Suprapubic skin (tissue), 4 donors: ENCODE measurements at regions not wholly inside any gene's neighbourhood (a gene's known extent, or its start where the extent isn't known, plus 50 kb on each side); places are given as distances from the start of the nearest gene placed in this dataset.

ENCODE experiments used
- DNase-seq, 2 donors: peaks; one replicate each; pipeline ENCODE4 v3.0.0-alpha.2; 2019; ENCODE audit warnings: low spot score in 2 of 2
- H3K27ac ChIP-seq: fragments of 200-600 bp; sonication (generic); one replicate; pipeline ENCODE4 v1.5.1; 2019
- H3K27me3 ChIP-seq: fragments of 200-600 bp; sonication (generic); one replicate; pipeline ENCODE4 v1.5.1; 2019
- H3K36me3 ChIP-seq: fragments of 200-600 bp; sonication (generic); one replicate; pipeline ENCODE4 v1.5.1; 2019
- H3K4me1 ChIP-seq: fragments of 200-600 bp; sonication (generic); one replicate; pipeline ENCODE4 v1.5.1; 2019
- H3K4me3 ChIP-seq: fragments of 200-600 bp; sonication (generic); one replicate; pipeline ENCODE4 v1.5.1; 2019; ENCODE audit warnings: mild to moderate bottlenecking
- H3K9me3 ChIP-seq: fragments of 200-600 bp; sonication (generic); one replicate; pipeline ENCODE4 v1.5.1; 2019
- EP300 ChIP-seq: sonication (generic); formaldehyde crosslinking; IDR thresholded peaks from one replicate; pipeline ENCODE4 v1.6.1; 2017; ENCODE audit warnings: antibody characterized with exemption
- POLR2A ChIP-seq, 2 donors: fragments of 450-650 bp; IDR thresholded peaks; one replicate each; pipeline ENCODE4 v1.6.1; 2017; ENCODE audit warnings: antibody characterized with exemption in 2 of 2, mild to moderate bottlenecking in 2 of 2, moderate library complexity in 2 of 2
- POLR2AphosphoS5 ChIP-seq, 3 donors: sonication (generic); formaldehyde crosslinking; IDR thresholded peaks; one replicate each; pipeline ENCODE4 v1.6.1; 2017; ENCODE audit warnings: antibody characterized with exemption in 3 of 3
- WGBS: methylation state at CpG from one replicate; pipeline ENCODE4 v1.1.5; 2018; 5-methylcytosine and 5-hydroxymethylcytosine counted together
- TF ChIP-seq, protein P1 (sequence below), 2 donors: fragments of 200-600 bp in 1 of 2; fragments of 450-650 bp in 1 of 2; sonication (generic) in 1 of 2; IDR thresholded peaks; one replicate each; pipeline ENCODE4 v1.5.1; 2016 to 2019; ENCODE audit warnings: antibody characterized with exemption in 2 of 2, mild to moderate bottlenecking in 1 of 2, moderate library complexity in 1 of 2

DNA sequence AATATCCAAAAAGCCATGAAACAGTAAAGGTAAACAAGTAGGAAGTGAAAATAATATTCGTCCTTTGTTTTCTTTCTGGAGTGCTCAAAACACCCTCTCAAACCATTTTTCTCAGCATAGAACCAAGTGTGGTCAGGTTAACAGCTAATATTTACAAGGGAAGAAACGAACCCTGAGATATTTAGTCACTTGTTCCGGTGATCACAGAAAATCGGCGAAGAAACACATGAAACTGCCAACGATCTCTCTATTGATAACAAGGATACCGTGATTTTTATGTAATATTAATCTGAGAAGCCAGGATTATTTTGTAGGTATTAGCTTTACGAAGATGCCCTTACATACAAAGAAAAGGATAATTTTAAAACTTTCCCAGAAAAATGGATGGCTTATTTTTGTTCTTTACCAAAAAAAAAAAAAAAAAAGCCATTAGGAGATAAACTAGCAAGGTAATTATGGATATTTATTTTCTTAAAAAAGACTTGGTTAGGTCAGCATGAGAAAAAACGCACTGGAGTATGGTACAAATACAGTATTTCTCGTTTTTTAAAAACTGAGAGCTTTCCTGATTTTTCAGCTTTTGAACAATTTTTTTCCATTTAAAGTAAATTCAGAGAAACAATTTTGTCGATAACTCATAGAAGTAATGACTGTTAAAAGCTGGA lies 107.3 kb upstream of the HNRNPU start:
- TF ChIP-seq, protein P1, sequence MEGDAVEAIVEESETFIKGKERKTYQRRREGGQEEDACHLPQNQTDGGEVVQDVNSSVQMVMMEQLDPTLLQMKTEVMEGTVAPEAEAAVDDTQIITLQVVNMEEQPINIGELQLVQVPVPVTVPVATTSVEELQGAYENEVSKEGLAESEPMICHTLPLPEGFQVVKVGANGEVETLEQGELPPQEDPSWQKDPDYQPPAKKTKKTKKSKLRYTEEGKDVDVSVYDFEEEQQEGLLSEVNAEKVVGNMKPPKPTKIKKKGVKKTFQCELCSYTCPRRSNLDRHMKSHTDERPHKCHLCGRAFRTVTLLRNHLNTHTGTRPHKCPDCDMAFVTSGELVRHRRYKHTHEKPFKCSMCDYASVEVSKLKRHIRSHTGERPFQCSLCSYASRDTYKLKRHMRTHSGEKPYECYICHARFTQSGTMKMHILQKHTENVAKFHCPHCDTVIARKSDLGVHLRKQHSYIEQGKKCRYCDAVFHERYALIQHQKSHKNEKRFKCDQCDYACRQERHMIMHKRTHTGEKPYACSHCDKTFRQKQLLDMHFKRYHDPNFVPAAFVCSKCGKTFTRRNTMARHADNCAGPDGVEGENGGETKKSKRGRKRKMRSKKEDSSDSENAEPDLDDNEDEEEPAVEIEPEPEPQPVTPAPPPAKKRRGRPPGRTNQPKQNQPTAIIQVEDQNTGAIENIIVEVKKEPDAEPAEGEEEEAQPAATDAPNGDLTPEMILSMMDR (IDR thresholded peaks at IDR 0.05) = no peak
- no peak for TF ChIP-seq POLR2AphosphoS5 (IDR thresholded peaks at IDR 0.05)
- no peak for TF ChIP-seq POLR2A (IDR thresholded peaks at IDR 0.05)
- TF ChIP-seq EP300 = no peak

DNA sequence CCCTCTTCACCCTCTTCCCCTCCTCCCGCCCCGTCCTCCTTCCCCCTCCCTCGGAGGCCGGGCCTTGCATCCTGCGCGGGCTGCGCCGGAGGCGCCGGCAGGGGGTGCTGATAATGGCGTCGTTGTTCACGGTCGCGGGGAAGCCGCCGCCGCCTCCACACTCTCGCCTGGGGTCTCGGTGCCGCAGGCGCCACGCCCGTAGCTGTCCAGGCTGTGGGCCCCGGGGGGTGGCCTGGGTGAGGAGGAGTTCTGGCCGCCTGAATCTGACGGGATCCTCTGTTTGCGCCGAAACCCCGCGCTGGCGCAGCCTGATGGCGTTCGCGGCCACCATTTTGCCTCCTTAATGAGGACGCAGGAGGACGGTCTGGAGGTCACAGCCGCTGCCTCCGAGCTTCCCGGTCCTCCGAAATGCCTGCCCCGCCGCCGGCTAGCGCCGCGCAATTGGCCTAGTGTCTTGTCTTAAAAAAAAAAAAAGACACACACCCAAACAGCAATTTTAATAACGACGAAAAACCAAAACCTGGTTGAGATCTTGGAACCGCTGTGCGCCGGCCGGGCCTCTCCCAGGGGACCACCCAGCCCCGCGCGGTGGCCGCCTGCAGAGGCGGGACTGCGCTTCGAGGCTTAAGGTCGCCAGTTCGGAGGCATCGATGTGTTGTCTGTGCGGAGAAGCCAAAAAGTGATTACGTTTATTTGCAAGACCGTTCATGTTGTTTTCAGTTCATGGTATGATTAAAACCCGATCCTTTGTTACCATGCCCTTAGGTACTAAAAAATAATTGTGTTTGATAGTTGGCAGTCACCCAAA lies 106.6 kb upstream of the HNRNPU start:
- TF ChIP-seq, protein P1 (IDR thresholded peaks at IDR 0.05) = peak in 1 of 2 donors; percentile 52
- no peak for TF ChIP-seq EP300
- peak in 1 of 2 donors; percentile 78 for TF ChIP-seq POLR2A (IDR thresholded peaks at IDR 0.05)
- TF ChIP-seq POLR2AphosphoS5 (IDR thresholded peaks at IDR 0.05) = peak in 2 of 3 donors; percentile 88 to 92
- under 1% methylated on average over 41 of the region's 67 CpGs for WGBS
- peak; percentile 96 for DNase-seq
- peak overlapping the region; percentile 84 for H3K4me3 ChIP-seq
- H3K4me1 ChIP-seq = peaks cover 13% of the 10 kb centered on the region
- no peaks in the 10 kb centered on the region for H3K36me3 ChIP-seq
- no peaks in the 10 kb centered on the region for H3K27me3 ChIP-seq
- no peaks in the 10 kb centered on the region for H3K9me3 ChIP-seq
- peak overlapping the region; percentile 99 for H3K27ac ChIP-seq

More for the DNA sequence above, 107.3 kb upstream of the HNRNPU start:
- no peak for DNase-seq
- H3K4me3 ChIP-seq = peak overlapping the region; percentile 84
- 18% methylated on average over 11 of the region's 11 CpGs for WGBS
- no peaks in the 10 kb centered on the region for H3K27me3 ChIP-seq
- H3K27ac ChIP-seq = peak overlapping the region; percentile 99
- no peaks in the 10 kb centered on the region for H3K36me3 ChIP-seq
- H3K9me3 ChIP-seq = no peaks in the 10 kb centered on the region
- H3K4me1 ChIP-seq = peaks cover 13% of the 10 kb centered on the region

DNA sequence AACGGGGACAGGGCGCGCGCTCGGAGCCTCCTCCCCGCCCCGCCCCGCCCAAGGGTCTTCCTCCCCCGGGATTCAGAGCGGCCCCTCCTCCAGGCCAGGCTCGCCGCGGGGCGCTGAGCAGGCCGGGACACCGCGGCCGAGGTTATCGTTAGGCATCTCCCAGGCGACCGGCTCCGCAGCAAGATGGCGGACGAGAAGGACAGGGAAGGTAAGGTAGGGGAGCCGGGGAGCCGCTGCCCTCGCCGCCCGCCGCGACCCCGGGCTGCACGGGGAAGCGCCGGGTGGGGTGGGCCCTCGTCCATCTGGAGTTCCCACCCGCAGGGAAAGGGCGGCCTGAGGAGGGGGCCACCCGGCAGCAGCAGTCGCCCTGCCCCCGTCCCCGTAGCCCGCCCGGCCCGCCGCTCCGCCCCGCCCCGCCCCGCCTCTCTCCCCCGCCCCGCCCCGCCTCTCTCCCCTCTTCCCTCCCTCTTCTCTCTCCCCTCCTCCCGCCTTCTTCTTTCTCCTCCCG lies 105.9 kb upstream of the HNRNPU start:
- DNase-seq = peak; percentile 86 to 88
- no peak for TF ChIP-seq EP300
- TF ChIP-seq, protein P1 (IDR thresholded peaks at IDR 0.05) = no peak
- peak; percentile 2 to 21 for TF ChIP-seq POLR2A (IDR thresholded peaks at IDR 0.05)
- TF ChIP-seq POLR2AphosphoS5 (IDR thresholded peaks at IDR 0.05) = peak in 1 of 3 donors; percentile 60
- peak overlapping the region; percentile 84 for H3K4me3 ChIP-seq
- no peaks in the 10 kb centered on the region for H3K27me3 ChIP-seq
- peaks cover 13% of the 10 kb centered on the region for H3K4me1 ChIP-seq
- H3K27ac ChIP-seq = peak overlapping the region; percentile 99
- no peaks in the 10 kb centered on the region for H3K9me3 ChIP-seq
- H3K36me3 ChIP-seq = no peaks in the 10 kb centered on the region
- no CpG with 5 or more reads among the region's 55 CpGs for WGBS

DNA sequence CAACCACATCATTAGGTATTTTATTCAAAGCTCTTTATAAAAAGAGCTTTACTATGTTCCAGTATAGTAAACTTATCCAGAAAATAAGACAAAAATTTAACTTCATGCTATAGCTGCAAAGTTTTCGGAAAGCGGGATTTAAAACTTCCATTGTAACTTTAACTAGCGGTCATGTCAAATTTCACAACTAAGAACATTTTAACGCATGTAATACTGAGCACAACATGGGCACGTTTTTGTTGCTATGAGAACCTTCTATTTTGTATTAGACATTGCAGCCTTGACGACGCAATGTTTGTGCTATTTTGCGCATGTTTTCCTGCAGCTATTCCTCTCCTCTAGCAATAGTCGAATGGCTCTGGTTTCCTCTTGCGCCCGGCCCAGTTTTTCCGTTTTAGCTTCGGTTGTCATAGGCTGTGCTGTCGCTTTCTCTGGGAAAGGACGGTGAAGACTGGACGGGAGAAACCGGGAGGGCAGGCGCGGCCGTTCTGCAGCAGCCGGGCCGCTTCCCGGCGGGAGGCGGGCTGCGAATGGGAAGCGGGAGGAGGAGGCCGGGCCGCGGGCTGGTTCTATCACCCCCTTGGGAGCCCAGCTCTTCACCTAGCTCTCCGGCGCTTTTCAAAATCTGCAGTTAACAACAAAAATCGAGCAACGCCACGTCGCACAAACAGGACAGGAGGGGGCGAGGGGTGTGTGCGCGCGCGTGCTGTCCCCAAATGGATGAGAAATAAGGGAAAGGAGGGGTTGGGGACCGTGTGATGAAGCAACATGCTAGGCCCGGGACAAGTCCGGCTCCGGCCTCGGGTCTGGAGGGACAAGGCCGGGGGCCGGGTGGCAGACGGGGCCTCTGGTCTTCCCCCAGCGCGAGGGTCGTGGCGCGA lies 105.3 kb upstream of the HNRNPU start:
- H3K4me3 ChIP-seq = peak overlapping the region; percentile 84
- no peaks in the 10 kb centered on the region for H3K9me3 ChIP-seq
- under 1% methylated on average over 46 of the region's 54 CpGs for WGBS
- peak overlapping the region; percentile 99 for H3K27ac ChIP-seq
- H3K36me3 ChIP-seq = no peaks in the 10 kb centered on the region
- no peaks in the 10 kb centered on the region for H3K27me3 ChIP-seq
- TF ChIP-seq POLR2A (IDR thresholded peaks at IDR 0.05) = peak; percentile 72 to 88
- peak; percentile 79 to 98 (median 80) for TF ChIP-seq POLR2AphosphoS5 (IDR thresholded peaks at IDR 0.05)
- TF ChIP-seq, protein P1 (IDR thresholded peaks at IDR 0.05) = no peak
- TF ChIP-seq EP300 = no peak
- H3K4me1 ChIP-seq = peaks cover 17% of the 10 kb centered on the region
- DNase-seq = peak; percentile 91 to 95
